BLaER1 treated with 17β-estradiol and CSF1 and Interleukin-3, amounts not matched to agents 10 nM and 100 nM (cell line): ENCODE measurements at regions not wholly inside any gene's neighbourhood (a gene's known extent, or its start where the extent isn't known, plus 50 kb on each side); places are given as distances from the start of the nearest gene placed in this dataset.

Source experiments
- H3K27ac ChIP-seq, 11 experiments: shearing (Covaris generic); formaldehyde crosslinking; 2 replicates each; pipeline ENCODE4 v1.8.1; 2022
- H3K27me3 ChIP-seq, 11 experiments: shearing (Covaris generic); formaldehyde crosslinking; 2 replicates each; pipeline ENCODE4 v1.8.1; 2022
- H3K36me3 ChIP-seq, 11 experiments: shearing (Covaris generic); formaldehyde crosslinking; 2 replicates each; pipeline ENCODE4 v1.8.1; 2022
- H3K4me1 ChIP-seq, 10 experiments: shearing (Covaris generic); formaldehyde crosslinking; 2 replicates each; pipeline ENCODE4 v1.8.1; 2022
- H3K4me2 ChIP-seq, 11 experiments: shearing (Covaris generic); formaldehyde crosslinking; 2 replicates each; pipeline ENCODE4 v1.8.1; 2022
- H3K4me3 ChIP-seq, 10 experiments: shearing (Covaris generic); formaldehyde crosslinking; 2 replicates each; pipeline ENCODE4 v1.8.1; 2022
- H3K9ac ChIP-seq, 11 experiments: shearing (Covaris generic); formaldehyde crosslinking; 2 replicates each; pipeline ENCODE4 v1.8.1; 2022
- H3K9me3 ChIP-seq, 11 experiments: shearing (Covaris generic); formaldehyde crosslinking; replicated peaks in 1 of 11; 2 replicates each; pipeline ENCODE4 v1.8.1; 2022
- H4K20me1 ChIP-seq, 11 experiments: shearing (Covaris generic); formaldehyde crosslinking; 2 replicates each; pipeline ENCODE4 v1.8.1; 2022
- Cebpa-rat ChIP-seq, 11 experiments: shearing (Covaris generic); IDR thresholded peaks; 2 replicates each; pipeline ENCODE4 v1.8.1; 2022

DNA sequence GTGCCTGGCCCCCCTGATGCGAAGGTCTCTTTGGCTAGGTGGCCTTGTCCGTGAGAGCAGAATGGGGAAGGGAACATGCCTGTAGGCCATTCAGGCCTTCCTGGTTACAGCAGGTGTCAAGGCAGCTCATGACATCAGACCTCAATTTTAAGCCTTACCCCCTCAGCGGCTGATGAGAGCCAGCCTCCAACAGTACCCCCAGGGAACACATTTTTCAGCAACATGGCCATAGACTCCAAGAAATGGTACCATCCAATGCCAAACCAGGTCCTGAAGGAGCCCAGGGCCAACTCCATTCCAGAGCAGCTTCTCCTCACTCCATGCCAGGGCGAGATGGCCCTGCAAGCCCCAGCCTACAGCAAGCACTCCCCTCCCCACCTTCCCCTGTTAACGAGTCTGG, 199.2 kb downstream of the SMAD2 start:
- H3K36me3 ChIP-seq = no peaks in the 10 kb centered on the region
- no peak overlapping the region for H3K4me3 ChIP-seq
- no peaks in the 10 kb centered on the region for H4K20me1 ChIP-seq
- TF ChIP-seq Cebpa-rat (IDR thresholded peaks at IDR 0.05) = no peak
- H3K27me3 ChIP-seq = no peaks in the 10 kb centered on the region
- H3K9me3 ChIP-seq = no peaks in the 10 kb centered on the region
- H3K4me1 ChIP-seq = peaks cover 0 to 2% (median 0%) of the 10 kb centered on the region in 10 experiments; a peak in 1 of 20 replicates
- H3K4me2 ChIP-seq = no peak overlapping the region
- no peak overlapping the region for H3K27ac ChIP-seq
- H3K9ac ChIP-seq = no peak overlapping the region

DNA sequence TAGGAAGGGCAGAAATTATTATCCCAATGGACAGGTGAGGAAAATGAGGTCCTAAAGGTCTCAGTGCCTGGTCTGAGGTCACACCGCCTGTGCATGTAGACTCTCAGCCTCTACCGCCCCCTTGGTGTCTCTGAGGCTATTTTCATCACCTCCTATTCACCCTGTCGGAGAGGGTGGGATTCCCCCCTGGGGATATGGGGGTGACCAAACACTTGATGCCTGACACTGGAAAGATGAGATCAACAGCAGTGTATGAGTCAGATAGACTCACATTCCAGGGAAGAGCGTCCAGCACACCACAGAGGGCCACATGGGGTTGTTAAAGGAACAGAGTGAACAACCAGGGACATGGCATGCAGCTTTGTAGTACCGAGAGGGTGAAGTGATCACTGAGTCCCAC, 199.7 kb downstream of the SMAD2 start:
- Histone ChIP-seq H3K4me2 (no peak overlapping the region), H3K36me3 (no peaks in the 10 kb centered on the region), H3K9ac (no peak overlapping the region), H3K27me3 (no peaks in the 10 kb centered on the region), H3K9me3 (no peaks in the 10 kb centered on the region), H4K20me1 (no peaks in the 10 kb centered on the region), H3K4me1 (no peaks in the 10 kb centered on the region), H3K4me3 (no peak overlapping the region), H3K27ac (no peak overlapping the region)
- no peak for TF ChIP-seq Cebpa-rat (IDR thresholded peaks at IDR 0.05)

DNA sequence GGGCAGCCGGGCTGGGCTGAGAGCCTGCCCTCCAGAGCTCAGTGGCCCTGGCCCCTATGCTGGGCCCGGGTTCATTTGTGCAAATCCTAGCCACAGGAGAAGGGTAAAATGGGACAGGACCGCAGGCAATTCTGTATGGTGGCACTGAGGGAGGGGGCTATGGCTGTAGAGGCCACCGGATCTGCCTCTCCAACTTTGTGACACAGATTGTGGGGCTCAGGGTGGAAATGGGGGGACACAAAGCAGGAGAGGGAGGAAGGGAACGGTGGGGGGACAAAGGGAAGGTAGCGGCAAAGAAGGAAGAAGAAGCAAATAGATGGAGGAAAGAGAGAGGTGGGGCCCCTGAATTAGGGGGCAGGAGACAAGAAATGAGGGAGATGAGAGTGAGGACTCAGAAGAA, 201.1 kb downstream of the SMAD2 start:
- no peak overlapping the region for H3K9ac ChIP-seq
- H3K4me1 ChIP-seq = no peaks in the 10 kb centered on the region; a peak in 1 of 20 replicates
- no peak overlapping the region for H3K27ac ChIP-seq
- H3K27me3 ChIP-seq = no peaks in the 10 kb centered on the region
- H3K4me2 ChIP-seq = no peak overlapping the region
- TF ChIP-seq Cebpa-rat (IDR thresholded peaks at IDR 0.05) = no peak
- no peaks in the 10 kb centered on the region for H3K9me3 ChIP-seq
- H3K36me3 ChIP-seq = no peaks in the 10 kb centered on the region
- no peak overlapping the region for H3K4me3 ChIP-seq
- no peaks in the 10 kb centered on the region for H4K20me1 ChIP-seq

DNA sequence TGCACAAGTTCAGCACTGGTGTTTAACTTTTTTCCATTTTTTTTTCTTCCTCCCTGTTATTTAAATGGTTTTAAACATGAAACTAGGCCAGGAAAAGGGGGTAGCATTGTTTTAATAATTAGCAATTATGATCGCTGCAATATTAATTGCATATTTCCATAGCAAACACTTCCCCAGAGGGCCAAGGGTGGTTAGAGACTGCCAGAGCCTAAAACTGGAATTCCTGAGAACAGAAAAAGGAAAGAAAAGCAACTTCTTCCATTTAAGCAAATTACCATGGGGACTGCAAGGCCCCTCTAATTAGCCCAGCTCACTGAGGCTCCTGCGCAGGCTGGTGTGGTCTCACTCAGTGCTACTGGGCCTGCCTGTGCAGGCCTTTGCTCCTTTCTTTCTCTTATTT, 201.5 kb downstream of the SMAD2 start:
- no peaks in the 10 kb centered on the region for H3K27me3 ChIP-seq
- no peaks in the 10 kb centered on the region for H4K20me1 ChIP-seq
- H3K4me2 ChIP-seq = no peak overlapping the region
- H3K9me3 ChIP-seq = no peaks in the 10 kb centered on the region
- H3K4me3 ChIP-seq = no peak overlapping the region
- no peaks in the 10 kb centered on the region for H3K36me3 ChIP-seq
- TF ChIP-seq Cebpa-rat (IDR thresholded peaks at IDR 0.05) = no peak
- no peaks in the 10 kb centered on the region; a peak in 1 of 20 replicates for H3K4me1 ChIP-seq
- H3K27ac ChIP-seq = no peak overlapping the region
- no peak overlapping the region for H3K9ac ChIP-seq

DNA sequence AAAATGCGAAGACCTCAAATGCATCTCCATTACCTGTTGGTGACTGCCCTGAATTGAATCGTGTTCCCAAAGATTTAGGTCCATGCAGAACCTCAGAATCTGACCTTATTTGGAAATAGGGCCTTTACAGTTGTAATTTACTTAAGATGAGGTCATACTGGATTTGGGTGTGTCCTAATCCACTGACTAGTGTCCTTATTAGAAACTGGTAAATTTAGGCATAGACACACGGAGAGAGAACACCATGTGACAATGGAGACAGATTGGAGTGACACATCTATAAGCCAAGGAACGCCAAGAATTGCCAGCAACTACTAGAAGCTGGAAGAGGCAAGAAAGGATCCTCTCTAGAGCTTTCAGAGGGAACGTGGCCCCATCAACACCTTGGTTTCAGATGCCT, 203.1 kb downstream of the SMAD2 start:
- Histone ChIP-seq H3K9ac (no peak overlapping the region), H3K4me3 (no peak overlapping the region), H3K9me3 (no peaks in the 10 kb centered on the region), H3K27ac (no peak overlapping the region), H4K20me1 (no peaks in the 10 kb centered on the region), H3K36me3 (no peaks in the 10 kb centered on the region), H3K4me2 (no peak overlapping the region), H3K4me1 (no peaks in the 10 kb centered on the region; a peak in 1 of 20 replicates), H3K27me3 (no peaks in the 10 kb centered on the region)
- TF ChIP-seq Cebpa-rat (IDR thresholded peaks at IDR 0.05) = no peak

DNA sequence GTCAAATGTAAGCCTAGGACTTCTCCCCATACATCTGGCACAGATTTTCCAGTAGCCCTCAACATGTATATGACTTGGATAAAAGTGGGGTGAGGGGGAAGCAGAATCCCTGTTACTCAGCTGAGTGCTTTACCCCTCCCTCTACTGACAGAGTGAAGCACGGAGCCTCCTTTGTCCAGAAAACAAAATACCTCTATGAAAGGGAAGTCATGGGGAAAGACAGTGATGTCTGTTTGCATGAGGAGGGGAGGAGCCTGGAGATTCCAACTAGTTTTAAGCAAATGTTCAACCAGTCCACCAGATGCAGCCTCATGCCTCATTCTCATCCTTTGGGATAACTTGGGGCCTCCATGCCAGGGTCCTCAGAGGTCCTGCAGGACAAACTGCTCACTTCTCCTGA, 203.9 kb downstream of the SMAD2 start:
- Histone ChIP-seq H3K27me3 (no peaks in the 10 kb centered on the region), H3K27ac (no peak overlapping the region), H3K4me1 (no peaks in the 10 kb centered on the region; a peak in 1 of 20 replicates), H3K9me3 (no peaks in the 10 kb centered on the region), H3K9ac (no peak overlapping the region), H3K4me3 (no peak overlapping the region), H3K4me2 (no peak overlapping the region), H3K36me3 (no peaks in the 10 kb centered on the region), H4K20me1 (no peaks in the 10 kb centered on the region)
- TF ChIP-seq Cebpa-rat (IDR thresholded peaks at IDR 0.05) = no peak

DNA sequence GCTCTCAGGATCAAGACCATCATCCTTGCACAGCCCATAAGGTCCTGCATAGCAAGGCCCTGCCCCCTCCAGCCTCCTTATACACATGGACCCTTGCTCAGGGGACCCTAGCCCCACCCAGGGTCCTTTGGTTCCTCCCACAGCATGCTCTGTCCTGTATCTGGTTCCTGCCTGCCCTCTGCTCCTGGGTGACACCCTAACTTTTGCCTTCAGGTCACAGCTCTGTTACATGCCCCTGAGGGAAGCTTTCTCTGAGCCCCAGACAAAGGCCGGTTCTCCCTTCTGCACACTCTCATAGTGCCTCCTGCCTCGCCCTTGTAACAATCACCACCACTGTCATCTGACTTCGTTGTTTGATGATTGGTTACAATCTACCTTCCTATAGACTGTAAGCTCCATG, 204.8 kb downstream of the SMAD2 start:
- no peak for TF ChIP-seq Cebpa-rat (IDR thresholded peaks at IDR 0.05)
- no peaks in the 10 kb centered on the region for H3K9me3 ChIP-seq
- no peak overlapping the region for H3K4me3 ChIP-seq
- H3K27me3 ChIP-seq = no peaks in the 10 kb centered on the region
- H3K4me1 ChIP-seq = no peaks in the 10 kb centered on the region; a peak in 1 of 20 replicates
- H3K4me2 ChIP-seq = no peak overlapping the region
- no peaks in the 10 kb centered on the region for H3K36me3 ChIP-seq
- H3K27ac ChIP-seq = no peak overlapping the region
- no peaks in the 10 kb centered on the region for H4K20me1 ChIP-seq
- no peak overlapping the region for H3K9ac ChIP-seq

DNA sequence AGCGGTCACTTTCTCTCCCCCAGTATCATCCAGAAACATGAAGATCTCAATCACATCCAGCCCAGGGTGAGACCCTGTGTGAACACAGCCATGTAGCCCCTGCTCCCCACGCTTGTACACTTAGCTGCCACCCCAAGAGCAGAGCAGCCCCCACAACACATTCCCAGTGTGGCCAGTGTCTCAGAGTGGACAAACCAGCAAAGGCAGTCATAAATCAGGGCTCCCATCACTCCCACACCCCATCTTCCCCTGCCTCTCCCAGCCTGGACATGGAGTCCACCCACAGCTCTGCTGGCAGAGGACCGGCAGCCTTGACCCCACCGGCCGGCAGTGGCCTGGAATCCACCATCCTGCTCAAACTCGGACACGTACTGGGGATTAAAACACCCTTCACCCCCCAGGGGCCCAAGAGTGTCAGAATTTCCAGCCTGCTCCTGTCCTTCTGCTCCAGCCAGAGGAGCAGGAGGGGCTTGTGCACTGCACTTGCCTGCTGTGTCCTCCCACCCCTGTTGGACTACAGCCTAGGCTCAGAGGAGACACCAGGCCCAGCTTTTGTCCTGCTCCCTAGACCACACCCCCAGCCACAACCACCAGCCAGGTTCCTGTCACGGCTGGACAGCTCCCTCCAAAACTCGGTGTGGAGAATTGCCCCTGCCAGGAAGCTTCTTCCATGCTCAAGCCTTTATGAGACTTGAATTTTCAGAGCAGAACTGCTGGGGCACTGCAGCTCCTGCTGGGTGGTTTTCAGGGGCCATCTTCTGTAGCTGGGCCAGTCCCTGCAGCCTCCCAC, 206.1 kb downstream of the SMAD2 start:
- H4K20me1 ChIP-seq = no peaks in the 10 kb centered on the region
- no peak overlapping the region for H3K4me2 ChIP-seq
- no peaks in the 10 kb centered on the region; a peak in 1 of 20 replicates for H3K4me1 ChIP-seq
- no peaks in the 10 kb centered on the region for H3K36me3 ChIP-seq
- H3K27me3 ChIP-seq = no peaks in the 10 kb centered on the region
- no peak overlapping the region for H3K9ac ChIP-seq
- H3K27ac ChIP-seq = no peak overlapping the region
- no peak for TF ChIP-seq Cebpa-rat (IDR thresholded peaks at IDR 0.05)
- H3K4me3 ChIP-seq = no peak overlapping the region
- no peaks in the 10 kb centered on the region for H3K9me3 ChIP-seq

DNA sequence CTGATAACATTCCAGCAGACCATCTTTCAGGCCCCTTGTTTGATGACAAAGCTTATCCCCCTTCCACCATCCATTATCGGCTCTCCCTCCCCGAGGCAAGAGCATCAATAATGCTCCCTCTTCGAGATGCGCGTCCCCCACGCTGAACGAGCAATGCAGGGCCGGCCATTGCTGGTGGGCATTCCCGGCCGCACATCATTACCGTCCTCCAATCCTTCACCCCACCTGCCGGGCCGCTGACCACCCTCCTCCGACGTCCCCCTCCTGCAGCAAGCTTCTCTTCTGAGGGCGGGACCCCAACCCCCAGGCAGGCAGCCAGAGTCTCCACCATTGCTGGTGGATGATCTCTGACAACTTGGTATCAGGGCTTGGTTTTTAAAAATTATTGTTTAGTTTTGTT, 208.6 kb downstream of the SMAD2 start:
- TF ChIP-seq Cebpa-rat (IDR thresholded peaks at IDR 0.05) = no peak

DNA sequence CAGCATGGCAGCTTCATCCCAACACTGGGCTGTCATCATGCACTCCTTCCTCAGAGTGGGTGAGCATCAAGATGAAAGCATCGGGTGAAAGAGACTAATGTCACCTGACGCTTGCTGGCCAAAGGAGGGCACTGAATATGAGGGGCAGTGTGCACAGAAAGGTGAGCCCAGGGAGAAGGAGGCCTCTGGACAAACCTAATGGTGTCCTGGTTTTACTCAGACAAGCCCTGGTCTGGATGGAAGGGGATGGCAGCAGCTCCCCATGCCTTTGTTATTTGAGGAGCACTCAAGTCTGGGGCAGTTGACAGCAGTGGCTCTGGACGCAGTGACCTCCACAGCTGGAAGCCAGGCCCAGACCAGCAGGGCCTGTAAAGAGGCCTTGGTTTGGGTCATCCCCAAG, 209.7 kb downstream of the SMAD2 start:
- no peak overlapping the region for H3K4me3 ChIP-seq
- no peaks in the 10 kb centered on the region for H4K20me1 ChIP-seq
- no peaks in the 10 kb centered on the region for H3K36me3 ChIP-seq
- H3K27me3 ChIP-seq = no peaks in the 10 kb centered on the region
- H3K9me3 ChIP-seq = no peaks in the 10 kb centered on the region
- no peak overlapping the region for H3K27ac ChIP-seq
- TF ChIP-seq Cebpa-rat (IDR thresholded peaks at IDR 0.05) = no peak
- H3K4me2 ChIP-seq = no peak overlapping the region
- no peaks in the 10 kb centered on the region; a peak in 1 of 20 replicates for H3K4me1 ChIP-seq
- H3K9ac ChIP-seq = no peak overlapping the region

More for the DNA sequence above, 208.6 kb downstream of the SMAD2 start:
- Histone ChIP-seq H3K9me3 (no peaks in the 10 kb centered on the region), H4K20me1 (no peaks in the 10 kb centered on the region), H3K4me1 (no peaks in the 10 kb centered on the region; a peak in 1 of 20 replicates), H3K36me3 (no peaks in the 10 kb centered on the region), H3K27me3 (no peaks in the 10 kb centered on the region), H3K27ac (no peak overlapping the region), H3K4me3 (no peak overlapping the region), H3K4me2 (no peak overlapping the region), H3K9ac (no peak overlapping the region)
